Suppressor macrophage treated with lipopolysaccharide for 4 hours (primary cell): ENCODE measurements at regions not wholly inside any gene's neighbourhood (a gene's known extent, or its start where the extent isn't known, plus 50 kb on each side); places are given as distances from the start of the nearest gene placed in this dataset.
"Not testable (repeated sequence)": the region's sequence is repeated elsewhere in the genome, so short reads cannot be mapped to it uniquely, and the experiment has no call there.

Source experiments
- DNase-seq: peaks from one replicate; pipeline ENCODE4 v3.0.0-alpha.2; 2020

GRCh38 chr14:83894568-83894967, 1635.4 kb upstream of the FLRT2 start:
- no peak for DNase-seq

GRCh38 chr14:83898558-83898957, 1631.4 kb upstream of the FLRT2 start:
- DNase-seq = not testable (repeated sequence)

- DNase-seq = no peak
Measured at GRCh38 chr14:83899706-83900105, 1630.2 kb upstream of the FLRT2 start.

GRCh38 chr14:83905157-83905556, 1624.8 kb upstream of the FLRT2 start:
- DNase-seq = no peak

GRCh38 chr14:83908419-83908818, 1621.5 kb upstream of the FLRT2 start:
- no peak for DNase-seq

- DNase-seq = no peak
Measured at GRCh38 chr14:83909507-83909906, 1620.4 kb upstream of the FLRT2 start.

GRCh38 chr14:83912032-83912642, 1617.8 kb upstream of the FLRT2 start:
- DNase-seq = no peak

- DNase-seq = no peak
Measured at GRCh38 chr14:83913476-83913875, 1616.5 kb upstream of the FLRT2 start.

- DNase-seq = no peak
Measured at GRCh38 chr14:83918546-83918945, 1611.4 kb upstream of the FLRT2 start.

- not testable (repeated sequence) for DNase-seq
Measured at GRCh38 chr14:83919675-83920074, 1610.3 kb upstream of the FLRT2 start.

GRCh38 chr14:83923842-83924241, 1606.1 kb upstream of the FLRT2 start:
- no peak for DNase-seq

- no peak for DNase-seq
Measured at GRCh38 chr14:83924259-83924658, 1605.7 kb upstream of the FLRT2 start.

GRCh38 chr14:83940253-83940652, 1589.7 kb upstream of the FLRT2 start:
- no peak for DNase-seq

GRCh38 chr14:83958359-83958758, 1571.6 kb upstream of the FLRT2 start:
- no peak for DNase-seq

GRCh38 chr14:83960832-83961512, 1569.0 kb upstream of the FLRT2 start:
- DNase-seq = no peak

- no peak for DNase-seq
Measured at GRCh38 chr14:83969998-83970397, 1559.9 kb upstream of the FLRT2 start.

- DNase-seq = no peak
Measured at GRCh38 chr14:83972631-83973030, 1557.3 kb upstream of the FLRT2 start.

- DNase-seq = no peak
Measured at GRCh38 chr14:83974647-83975163, 1555.2 kb upstream of the FLRT2 start.

GRCh38 chr14:83975435-83975834, 1554.5 kb upstream of the FLRT2 start:
- no peak for DNase-seq

GRCh38 chr14:83975841-83976770, 1553.8 kb upstream of the FLRT2 start:
- DNase-seq = no peak

GRCh38 chr14:83977583-83977982, 1552.4 kb upstream of the FLRT2 start:
- no peak for DNase-seq

- not testable (repeated sequence) for DNase-seq
Measured at GRCh38 chr14:83981676-83982258, 1548.2 kb upstream of the FLRT2 start.

- peak; percentile 2 for DNase-seq
Measured at GRCh38 chr14:83988275-83988674, 1541.7 kb upstream of the FLRT2 start.
